SU-DHL-6 (cell line): ENCODE measurements at regions not wholly inside any gene's neighbourhood (a gene's known extent, or its start where the extent isn't known, plus 50 kb on each side); places are given as distances from the start of the nearest gene placed in this dataset.

ENCODE experiments used
- EZH2phosphoT487 ChIP-seq: fragments of 200-600 bp; sonication (generic), shearing (Covaris generic); conservative IDR thresholded peaks from 2 replicates; pipeline ENCODE4 v1.6.1; 2018; ENCODE audit warnings: mild to moderate bottlenecking, antibody characterized with exemption, low read length, moderate library complexity, mixed read lengths
- TF ChIP-seq, protein P1 (sequence below): fragments of 200-600 bp; sonication (generic); IDR thresholded peaks from one replicate; pipeline ENCODE4 v1.5.1; 2017; ENCODE audit warnings: antibody characterized with exemption, mild to moderate bottlenecking, low read length, moderate library complexity; ENCODE audit not compliant: insufficient read depth, poor library complexity, severe bottlenecking

DNA sequence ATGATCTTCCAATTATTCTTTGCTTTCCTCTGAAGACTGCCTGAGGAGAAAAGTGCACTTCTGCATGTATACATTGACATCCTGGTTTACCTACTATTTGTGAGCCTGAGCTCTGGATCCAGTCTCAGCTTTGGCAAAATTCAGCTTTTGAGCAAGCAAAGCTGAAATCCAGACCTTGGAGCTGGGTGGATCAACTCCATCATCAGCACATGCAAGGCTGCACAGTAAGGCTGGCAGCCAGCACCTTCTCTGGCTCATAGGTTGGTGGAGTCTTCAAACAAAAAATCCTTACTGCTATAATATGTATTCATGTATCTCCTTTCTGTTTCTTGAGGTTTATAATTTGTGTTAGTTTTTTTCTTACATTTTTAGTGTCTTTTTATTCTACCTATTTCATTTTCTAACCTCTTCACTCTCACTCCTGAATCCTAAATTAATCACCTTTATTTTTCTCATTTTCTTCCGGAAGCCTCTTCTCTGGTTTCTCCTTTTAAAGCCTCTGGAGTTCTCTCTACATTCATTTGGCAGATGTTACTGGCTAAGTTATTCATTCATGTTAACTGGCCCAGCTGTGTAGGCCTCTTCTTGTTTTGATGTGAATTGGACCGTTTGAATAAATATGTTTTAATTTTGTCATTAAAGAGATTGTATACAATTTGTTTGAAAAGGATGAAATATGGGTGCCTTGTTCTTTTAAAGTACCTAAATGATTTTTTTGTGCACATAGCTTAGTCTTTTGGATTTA is 224.8 kb downstream of the DACT1 start:
- TF ChIP-seq, protein P1, sequence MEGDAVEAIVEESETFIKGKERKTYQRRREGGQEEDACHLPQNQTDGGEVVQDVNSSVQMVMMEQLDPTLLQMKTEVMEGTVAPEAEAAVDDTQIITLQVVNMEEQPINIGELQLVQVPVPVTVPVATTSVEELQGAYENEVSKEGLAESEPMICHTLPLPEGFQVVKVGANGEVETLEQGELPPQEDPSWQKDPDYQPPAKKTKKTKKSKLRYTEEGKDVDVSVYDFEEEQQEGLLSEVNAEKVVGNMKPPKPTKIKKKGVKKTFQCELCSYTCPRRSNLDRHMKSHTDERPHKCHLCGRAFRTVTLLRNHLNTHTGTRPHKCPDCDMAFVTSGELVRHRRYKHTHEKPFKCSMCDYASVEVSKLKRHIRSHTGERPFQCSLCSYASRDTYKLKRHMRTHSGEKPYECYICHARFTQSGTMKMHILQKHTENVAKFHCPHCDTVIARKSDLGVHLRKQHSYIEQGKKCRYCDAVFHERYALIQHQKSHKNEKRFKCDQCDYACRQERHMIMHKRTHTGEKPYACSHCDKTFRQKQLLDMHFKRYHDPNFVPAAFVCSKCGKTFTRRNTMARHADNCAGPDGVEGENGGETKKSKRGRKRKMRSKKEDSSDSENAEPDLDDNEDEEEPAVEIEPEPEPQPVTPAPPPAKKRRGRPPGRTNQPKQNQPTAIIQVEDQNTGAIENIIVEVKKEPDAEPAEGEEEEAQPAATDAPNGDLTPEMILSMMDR, result no peak
- TF ChIP-seq EZH2phosphoT487, result no peak
